Peyer's patch (tissue), 4 donors: ENCODE measurements at regions not wholly inside any gene's neighbourhood (a gene's known extent, or its start where the extent isn't known, plus 50 kb on each side); places are given as distances from the start of the nearest gene placed in this dataset.

Experiments
- CTCF ChIP-seq, 6 experiments: fragments of 450-650 bp in 4 of 6; fragments of 200-600 bp in 2 of 6; sonication (generic) in 1 of 6; IDR thresholded peaks; one replicate each; pipeline ENCODE4 v1.5.1; 2017 to 2019; ENCODE audit warnings: antibody characterized with exemption in 6 of 6, mild to moderate bottlenecking in 3 of 6, moderate library complexity in 1 of 6
- POLR2A ChIP-seq, 2 donors: fragments of 450-650 bp; IDR thresholded peaks; one replicate each; pipeline ENCODE4 v1.5.1; 2017; ENCODE audit warnings: antibody characterized with exemption in 2 of 2, mild to moderate bottlenecking in 2 of 2, moderate library complexity in 2 of 2

DNA sequence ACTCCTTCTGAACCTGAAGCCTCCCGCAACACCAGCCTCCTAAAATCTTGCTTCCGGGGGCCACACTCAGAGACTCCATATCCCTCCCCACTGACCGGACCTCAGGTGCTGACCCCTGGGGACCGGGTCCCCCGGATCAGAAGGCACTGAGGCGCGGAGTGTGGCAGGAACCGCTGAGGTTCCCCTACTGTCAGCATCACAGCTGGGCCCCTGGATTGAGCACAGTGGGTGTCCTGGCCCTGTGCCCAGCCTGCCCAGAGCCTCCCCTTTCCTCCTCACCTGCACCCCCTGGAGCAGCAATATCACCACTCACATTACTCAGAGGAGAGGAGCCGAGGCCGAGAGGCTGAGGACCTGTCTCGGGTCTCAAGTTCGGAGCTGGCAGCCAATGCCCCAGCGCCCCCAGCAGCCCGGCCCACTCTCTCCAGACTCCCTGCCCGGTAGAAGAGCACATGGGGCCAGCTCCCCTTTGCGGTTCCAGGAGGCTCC is 101.2 kb upstream of the EIF5 start:
- TF ChIP-seq POLR2A (IDR thresholded peaks at IDR 0.05) (no peak), CTCF (IDR thresholded peaks at IDR 0.05) (no peak)
